ENCODE measurements at regions not wholly inside any gene's neighbourhood (a gene's known extent, or its start where the extent isn't known, plus 50 kb on each side); places are given as distances from the start of the nearest gene placed in this dataset.

- DNase-seq (ENCODE audit: low read depth): no peak
- H3K4me3 ChIP-seq (ENCODE audit: control insufficient read depth, low read depth, low read length): no peak overlapping the region
- TF ChIP-seq, protein P1, sequence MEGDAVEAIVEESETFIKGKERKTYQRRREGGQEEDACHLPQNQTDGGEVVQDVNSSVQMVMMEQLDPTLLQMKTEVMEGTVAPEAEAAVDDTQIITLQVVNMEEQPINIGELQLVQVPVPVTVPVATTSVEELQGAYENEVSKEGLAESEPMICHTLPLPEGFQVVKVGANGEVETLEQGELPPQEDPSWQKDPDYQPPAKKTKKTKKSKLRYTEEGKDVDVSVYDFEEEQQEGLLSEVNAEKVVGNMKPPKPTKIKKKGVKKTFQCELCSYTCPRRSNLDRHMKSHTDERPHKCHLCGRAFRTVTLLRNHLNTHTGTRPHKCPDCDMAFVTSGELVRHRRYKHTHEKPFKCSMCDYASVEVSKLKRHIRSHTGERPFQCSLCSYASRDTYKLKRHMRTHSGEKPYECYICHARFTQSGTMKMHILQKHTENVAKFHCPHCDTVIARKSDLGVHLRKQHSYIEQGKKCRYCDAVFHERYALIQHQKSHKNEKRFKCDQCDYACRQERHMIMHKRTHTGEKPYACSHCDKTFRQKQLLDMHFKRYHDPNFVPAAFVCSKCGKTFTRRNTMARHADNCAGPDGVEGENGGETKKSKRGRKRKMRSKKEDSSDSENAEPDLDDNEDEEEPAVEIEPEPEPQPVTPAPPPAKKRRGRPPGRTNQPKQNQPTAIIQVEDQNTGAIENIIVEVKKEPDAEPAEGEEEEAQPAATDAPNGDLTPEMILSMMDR (IDR thresholded peaks at IDR 0.05; ENCODE audit: control insufficient read depth, insufficient read depth, low read depth, low read length, missing control alignments): no peak
These were observed 205.0 kb downstream of the TENT4A start for GRCh38 chr5:6918255-6918654.

- H3K4me3 ChIP-seq (ENCODE audit: control insufficient read depth, low read depth, low read length): no peak overlapping the region
- DNase-seq (ENCODE audit: low read depth): no peak
- TF ChIP-seq, protein P1 (IDR thresholded peaks at IDR 0.05; ENCODE audit: control insufficient read depth, insufficient read depth, low read depth, low read length, missing control alignments): no peak
These were observed 207.5 kb downstream of the TENT4A start for GRCh38 chr5:6920628-6921256.

DNA sequence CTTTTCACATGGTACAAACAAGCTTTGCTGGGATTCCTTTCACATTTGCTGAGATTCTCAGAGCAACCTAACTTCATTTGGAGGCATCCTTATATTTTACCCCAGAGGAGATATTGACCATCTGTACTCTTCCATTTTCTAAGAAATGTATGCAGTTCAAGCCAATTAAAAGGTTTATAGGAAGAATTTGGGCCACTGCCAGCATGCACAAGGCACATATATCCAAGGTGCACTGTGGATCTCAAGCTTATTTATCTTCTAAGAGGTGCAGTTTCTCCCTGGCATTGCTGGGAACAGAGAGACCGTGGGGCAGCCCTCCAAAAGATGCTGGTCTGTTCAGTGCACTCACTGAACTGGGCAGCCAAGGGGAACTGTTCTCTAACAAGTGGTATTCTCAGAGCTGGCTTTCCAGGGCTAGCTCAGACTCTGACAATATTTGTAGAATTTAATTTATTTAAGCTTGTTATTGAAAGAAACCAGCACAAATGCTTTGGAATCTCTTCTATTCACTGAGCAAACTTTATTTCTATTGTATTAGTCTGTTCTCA is 213.3 kb downstream of the TENT4A start:
- TF ChIP-seq, protein P1 (IDR thresholded peaks at IDR 0.05; ENCODE audit: control insufficient read depth, insufficient read depth, low read depth, low read length, missing control alignments): no peak
- no peak overlapping the region for H3K4me3 ChIP-seq (ENCODE audit: control insufficient read depth, low read depth, low read length)
- no peak for DNase-seq (ENCODE audit: low read depth)

DNA sequence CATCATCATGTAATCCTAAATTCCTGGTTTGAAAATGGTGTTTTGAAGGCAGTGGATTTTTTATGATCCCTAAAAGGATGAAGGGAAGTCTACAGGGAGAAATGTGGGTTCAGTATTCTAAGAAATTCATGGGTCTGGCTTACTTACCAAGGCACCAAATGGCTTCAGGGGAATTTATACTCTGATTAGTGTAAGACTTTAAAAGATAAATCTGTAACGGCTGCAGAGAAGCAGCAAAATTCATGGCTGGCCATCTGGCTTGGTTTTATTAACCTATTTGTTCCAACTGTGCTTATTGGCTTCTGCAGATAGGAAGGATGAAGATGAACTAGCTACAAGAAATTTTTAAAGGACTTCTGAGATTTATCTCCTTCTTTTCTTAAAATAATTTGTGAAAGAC is 222.8 kb downstream of the TENT4A start:
- no peak for DNase-seq (ENCODE audit: low read depth)
- H3K4me3 ChIP-seq (ENCODE audit: control insufficient read depth, low read depth, low read length): no peak overlapping the region
- TF ChIP-seq, protein P1 (IDR thresholded peaks at IDR 0.05; ENCODE audit: control insufficient read depth, insufficient read depth, low read depth, low read length, missing control alignments): no peak

- H3K4me3 ChIP-seq (ENCODE audit: control insufficient read depth, low read depth, low read length): no peak overlapping the region
- TF ChIP-seq, protein P1 (IDR thresholded peaks at IDR 0.05; ENCODE audit: control insufficient read depth, insufficient read depth, low read depth, low read length, missing control alignments): no peak
- no peak for DNase-seq (ENCODE audit: low read depth)
These were observed 224.4 kb downstream of the TENT4A start for GRCh38 chr5:6937677-6938076.

GRCh38 chr5:6941631-6942030 is 228.4 kb downstream of the TENT4A start:
- TF ChIP-seq, protein P1 (IDR thresholded peaks at IDR 0.05; ENCODE audit: control insufficient read depth, insufficient read depth, low read depth, low read length, missing control alignments): no peak
- DNase-seq (ENCODE audit: low read depth): no peak
- H3K4me3 ChIP-seq (ENCODE audit: control insufficient read depth, low read depth, low read length): no peak overlapping the region

Measured in AG09309 (cell line).